Stomach (tissue), 8 donors: ENCODE measurements at regions not wholly inside any gene's neighbourhood (a gene's known extent, or its start where the extent isn't known, plus 50 kb on each side); places are given as distances from the start of the nearest gene placed in this dataset.

Source experiments
- DNase-seq, 2 donors: peaks; one replicate each; pipeline versions ENCODE4 v3.0.0 to v3.0.0-alpha.2; 2013 to 2019
- H3K27ac ChIP-seq, 5 donors: fragments of 200-600 bp in 4 of 5; sonication (generic) in 4 of 5; one replicate each; pipeline ENCODE4 v1.5.1; 2013 to 2019; ENCODE audit warnings: mild to moderate bottlenecking in 1 of 5, moderate library complexity in 1 of 5
- H3K27me3 ChIP-seq, 3 donors: fragments of 200-600 bp; sonication (generic); one replicate each; pipeline ENCODE4 v1.5.1; 2017 to 2019; ENCODE audit warnings: mixed run types in 1 of 3
- H3K36me3 ChIP-seq, 4 donors: fragments of 200-600 bp; sonication (generic); 1 replicate in 3 of 4; 2 replicates in 1 of 4; pipeline ENCODE4 v1.5.1; 2016 to 2019
- H3K4me1 ChIP-seq, 4 donors: fragments of 200-600 bp; sonication (generic); one replicate each; pipeline ENCODE4 v1.5.1; 2016 to 2019
- H3K4me3 ChIP-seq, 4 donors: fragments of 200-600 bp; sonication (generic) in 3 of 4; one replicate each; pipeline ENCODE4 v1.5.1; 2016 to 2019; ENCODE audit warnings: mild to moderate bottlenecking in 1 of 4
- H3K9me3 ChIP-seq, 4 donors: fragments of 200-600 bp; sonication (generic); one replicate each; pipeline ENCODE4 v1.5.1; 2016 to 2019
- EP300 ChIP-seq: sonication (generic); formaldehyde crosslinking; IDR thresholded peaks from one replicate; pipeline ENCODE4 v1.6.1; 2017; ENCODE audit warnings: antibody characterized with exemption
- POLR2A ChIP-seq, 4 donors: fragments of 450-650 bp; IDR thresholded peaks; one replicate each; pipeline ENCODE4 v1.6.1; 2016; ENCODE audit warnings: antibody characterized with exemption in 4 of 4, control low read depth in 2 of 4, mild to moderate bottlenecking in 1 of 4, moderate library complexity in 1 of 4
- POLR2AphosphoS5 ChIP-seq, 3 donors: sonication (generic); formaldehyde crosslinking; IDR thresholded peaks; one replicate each; pipeline ENCODE4 v1.6.1; 2016; ENCODE audit warnings: antibody characterized with exemption in 3 of 3
- WGBS, 5 donors: extraction: QIAGEN DNeasy Blood & Tissue Kit in 3 of 5; methylation state at CpG; one replicate each; pipeline versions ENCODE4 v1.1.5 to v1.1.7; 2013 to 2018; 5-methylcytosine and 5-hydroxymethylcytosine counted together
- intact Hi-C: fragments of 100-400 bp; cut with DNase I; formaldehyde crosslinking; loops from one replicate; pipeline ENCODE4 v1.15.1; 2023; ENCODE audit warnings: low total_unique reads
- TF ChIP-seq, protein P1 (sequence below), 7 experiments: fragments of 450-650 bp in 4 of 7; fragments of 200-600 bp in 3 of 7; sonication (generic) in 3 of 7; IDR thresholded peaks; one replicate each; pipeline ENCODE4 v1.5.1; 2016 to 2019; ENCODE audit warnings: antibody characterized with exemption in 7 of 7, control low read depth in 2 of 7, mild to moderate bottlenecking in 1 of 7
- donor health status: healthy with polysubstance abuse.
- donor health status: Bipolar disorder and iron deficiency.
- donor health status: healthy.

DNA sequence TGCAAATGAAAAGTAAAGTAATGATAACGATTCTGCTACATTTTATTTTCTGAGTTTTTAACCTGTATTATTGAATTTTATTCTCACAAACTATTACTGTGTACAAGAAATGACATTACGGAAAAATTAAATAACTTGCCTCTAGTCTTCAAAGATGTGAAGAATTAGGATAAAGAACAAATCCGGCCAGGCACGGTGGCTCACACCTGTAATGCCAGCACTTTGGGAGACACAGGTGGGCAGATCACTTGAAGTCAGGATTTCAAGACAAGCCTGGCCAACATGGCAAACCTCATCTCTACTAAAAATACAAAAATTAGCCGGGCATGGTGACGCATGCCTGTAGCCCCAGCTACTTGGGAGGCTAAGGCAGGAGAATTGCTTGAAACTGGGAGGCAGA, 1584.4 kb upstream of the SEL1L start:
- no peaks in the 10 kb centered on the region for H3K36me3 ChIP-seq
- 87 to 92% (median 91%) methylated on average over 6 of the region's 6 CpGs for WGBS, 5 donors
- DNase-seq = no peak
- H3K9me3 ChIP-seq = no peaks in the 10 kb centered on the region
- no peak overlapping the region for H3K27ac ChIP-seq
- no peak overlapping the region for H3K4me3 ChIP-seq
- no peak for TF ChIP-seq POLR2AphosphoS5 (IDR thresholded peaks at IDR 0.05)
- TF ChIP-seq, protein P1, sequence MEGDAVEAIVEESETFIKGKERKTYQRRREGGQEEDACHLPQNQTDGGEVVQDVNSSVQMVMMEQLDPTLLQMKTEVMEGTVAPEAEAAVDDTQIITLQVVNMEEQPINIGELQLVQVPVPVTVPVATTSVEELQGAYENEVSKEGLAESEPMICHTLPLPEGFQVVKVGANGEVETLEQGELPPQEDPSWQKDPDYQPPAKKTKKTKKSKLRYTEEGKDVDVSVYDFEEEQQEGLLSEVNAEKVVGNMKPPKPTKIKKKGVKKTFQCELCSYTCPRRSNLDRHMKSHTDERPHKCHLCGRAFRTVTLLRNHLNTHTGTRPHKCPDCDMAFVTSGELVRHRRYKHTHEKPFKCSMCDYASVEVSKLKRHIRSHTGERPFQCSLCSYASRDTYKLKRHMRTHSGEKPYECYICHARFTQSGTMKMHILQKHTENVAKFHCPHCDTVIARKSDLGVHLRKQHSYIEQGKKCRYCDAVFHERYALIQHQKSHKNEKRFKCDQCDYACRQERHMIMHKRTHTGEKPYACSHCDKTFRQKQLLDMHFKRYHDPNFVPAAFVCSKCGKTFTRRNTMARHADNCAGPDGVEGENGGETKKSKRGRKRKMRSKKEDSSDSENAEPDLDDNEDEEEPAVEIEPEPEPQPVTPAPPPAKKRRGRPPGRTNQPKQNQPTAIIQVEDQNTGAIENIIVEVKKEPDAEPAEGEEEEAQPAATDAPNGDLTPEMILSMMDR (IDR thresholded peaks at IDR 0.05) = no peak
- TF ChIP-seq POLR2A (IDR thresholded peaks at IDR 0.05) = no peak
- TF ChIP-seq EP300 = no peak
- intact Hi-C loops = no loop called here
- no peaks in the 10 kb centered on the region for H3K4me1 ChIP-seq
- no peaks in the 10 kb centered on the region for H3K27me3 ChIP-seq

DNA sequence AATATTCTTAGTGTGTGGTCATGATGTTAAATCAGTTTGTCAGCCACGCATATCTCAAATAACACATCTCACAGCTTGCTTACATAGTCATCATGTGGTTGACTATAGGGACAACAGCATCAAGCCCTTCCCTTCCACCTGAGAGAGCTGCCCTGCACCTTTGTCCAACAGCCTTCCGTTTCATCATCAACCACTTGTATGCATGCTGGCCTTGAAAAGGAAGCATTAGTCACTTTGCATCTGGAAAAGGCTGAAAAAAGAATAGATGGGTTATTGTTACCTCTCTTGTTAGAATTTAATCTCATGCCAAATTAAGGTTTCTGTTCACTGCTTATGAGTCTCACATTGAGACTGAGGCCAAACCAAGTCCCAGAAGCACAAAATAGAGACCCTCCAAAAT, 1586.5 kb upstream of the SEL1L start:
- Histone ChIP-seq H3K4me1 (no peaks in the 10 kb centered on the region), H3K9me3 (no peaks in the 10 kb centered on the region), H3K4me3 (no peak overlapping the region), H3K36me3 (no peaks in the 10 kb centered on the region), H3K27me3 (no peaks in the 10 kb centered on the region), H3K27ac (no peak overlapping the region)
- TF ChIP-seq, protein P1 (IDR thresholded peaks at IDR 0.05) = no peak
- TF ChIP-seq EP300 (no peak), POLR2A (IDR thresholded peaks at IDR 0.05) (no peak), POLR2AphosphoS5 (IDR thresholded peaks at IDR 0.05) (no peak)
- intact Hi-C loops = no loop called here
- WGBS, 5 donors = 69 to 83% (median 76%) methylated on average over 2 of the region's 2 CpGs
- no peak for DNase-seq

DNA sequence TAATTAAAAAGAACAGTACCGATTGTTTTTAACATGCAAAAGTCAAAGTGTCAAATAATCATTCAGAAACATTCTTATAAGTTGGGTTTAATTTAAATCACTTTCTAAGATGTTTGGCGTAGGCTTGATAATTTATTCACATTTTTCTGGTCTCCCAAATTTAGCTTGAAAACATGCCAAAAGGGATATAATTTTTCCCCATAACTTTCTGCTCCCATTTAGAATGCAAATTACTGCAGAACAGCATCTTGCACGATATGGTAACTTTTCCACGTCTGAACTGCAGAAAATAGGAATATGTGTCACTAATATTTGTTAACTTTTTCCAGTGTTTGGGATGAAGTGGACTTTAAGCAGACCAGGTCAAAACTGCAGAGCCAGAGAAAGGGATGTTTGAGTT, 1592.4 kb upstream of the SEL1L start:
- H3K4me3 ChIP-seq = no peak overlapping the region
- H3K27me3 ChIP-seq = no peaks in the 10 kb centered on the region
- TF ChIP-seq, protein P1 (IDR thresholded peaks at IDR 0.05) = no peak
- TF ChIP-seq POLR2A (IDR thresholded peaks at IDR 0.05) (no peak), POLR2AphosphoS5 (IDR thresholded peaks at IDR 0.05) (no peak), EP300 (no peak)
- H3K9me3 ChIP-seq = no peaks in the 10 kb centered on the region
- H3K36me3 ChIP-seq = no peaks in the 10 kb centered on the region
- WGBS, 5 donors = 76 to 82% (median 78%) methylated on average over 4 of the region's 4 CpGs
- DNase-seq = no peak
- no peaks in the 10 kb centered on the region for H3K4me1 ChIP-seq
- no peak overlapping the region for H3K27ac ChIP-seq
- intact Hi-C loops = no loop called here

DNA sequence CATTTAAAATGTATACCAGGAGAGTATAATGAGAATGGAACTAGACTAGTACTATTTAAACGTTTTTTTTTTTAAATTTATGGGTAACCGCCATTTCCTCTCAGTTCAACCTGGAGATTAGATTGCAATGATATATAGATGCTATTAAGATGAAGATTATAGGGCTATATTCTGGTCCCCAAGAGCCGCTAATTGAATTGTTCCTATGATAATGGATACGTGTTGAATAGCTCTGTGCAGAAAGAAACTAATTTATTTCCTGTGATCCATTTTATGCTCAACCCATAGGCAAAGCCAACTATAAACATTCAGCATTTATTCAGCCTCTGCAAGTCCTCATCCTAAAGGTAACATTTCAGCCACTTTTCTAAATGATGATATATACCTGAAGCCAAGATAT, 1595.1 kb upstream of the SEL1L start:
- no peaks in the 10 kb centered on the region for H3K27me3 ChIP-seq
- no peak overlapping the region for H3K27ac ChIP-seq
- no peak for DNase-seq
- WGBS, 5 donors = 73 to 79% (median 75%) methylated on average over 4 of the region's 4 CpGs
- no peaks in the 10 kb centered on the region for H3K36me3 ChIP-seq
- TF ChIP-seq POLR2A (IDR thresholded peaks at IDR 0.05) (no peak), EP300 (no peak), POLR2AphosphoS5 (IDR thresholded peaks at IDR 0.05) (no peak)
- TF ChIP-seq, protein P1 (IDR thresholded peaks at IDR 0.05) = no peak
- no peaks in the 10 kb centered on the region for H3K4me1 ChIP-seq
- intact Hi-C loops = no loop called here
- H3K4me3 ChIP-seq = no peak overlapping the region
- H3K9me3 ChIP-seq = no peaks in the 10 kb centered on the region

DNA sequence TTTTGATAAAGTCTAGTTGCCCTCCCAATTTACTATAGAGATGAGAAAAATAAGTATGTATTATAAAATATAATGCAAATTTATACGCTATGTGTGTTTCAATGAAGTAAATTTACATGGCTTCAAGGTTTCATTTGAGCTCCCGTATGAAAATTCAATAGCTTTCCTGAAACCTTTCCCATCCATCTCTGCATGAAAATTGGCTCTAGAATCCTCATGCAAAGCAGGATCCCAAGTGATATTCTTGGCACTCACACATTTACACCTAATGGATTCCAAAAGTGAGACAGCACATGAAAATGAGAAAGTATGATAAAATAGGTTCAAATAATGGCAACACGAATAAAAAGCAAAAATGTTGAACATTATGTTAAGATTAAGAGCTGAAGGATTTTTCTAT, 1595.8 kb upstream of the SEL1L start:
- no peak for DNase-seq
- intact Hi-C loops = no loop called here
- Histone ChIP-seq H3K4me1 (no peaks in the 10 kb centered on the region), H3K9me3 (no peaks in the 10 kb centered on the region), H3K4me3 (no peak overlapping the region), H3K27me3 (no peaks in the 10 kb centered on the region), H3K36me3 (no peaks in the 10 kb centered on the region), H3K27ac (no peak overlapping the region)
- WGBS, 5 donors = 82 to 93% (median 85%) methylated on average over 3 of the region's 3 CpGs
- TF ChIP-seq, protein P1 (IDR thresholded peaks at IDR 0.05) = no peak
- TF ChIP-seq POLR2A (IDR thresholded peaks at IDR 0.05) (no peak), EP300 (no peak), POLR2AphosphoS5 (IDR thresholded peaks at IDR 0.05) (no peak)
